GM12878 (cell line): ENCODE measurements at regions not wholly inside any gene's neighbourhood (a gene's known extent, or its start where the extent isn't known, plus 50 kb on each side); places are given as distances from the start of the nearest gene placed in this dataset.

Source experiments
- ATAC-seq: fragments of 200-7000 bp; cut with Tn5 transposase; 3 replicates; pipeline ENCODE4 v1.9.1; 2020; ENCODE audit warnings: mild to moderate bottlenecking, moderate library complexity
- BruUV-seq: library from RNA; stranded (reverse); fragments of 400-500 nt; replicated peaks from 2 replicates; lab custom pipeline; 2021; lab: Mats Ljungman, UMichigan
- CTCF ChIA-PET: fragments of 300-600 bp; sonication (Branson Sonifier 250); formaldehyde crosslinking; extraction: SDS; loops from one replicate; lab custom pipeline; 2021; ENCODE audit warnings: inconsistent platforms; lab: Yijun Ruan, JAX
- POLR2A ChIA-PET: fragments of 350-600 bp; formaldehyde crosslinking; extraction: SDS; loops from one replicate; lab custom pipeline; 2021; ENCODE audit warnings: inconsistent platforms; lab: Charles Lee
- RAD21 ChIA-PET: fragments of 300-600 bp; sonication (Branson Sonifier 250); formaldehyde crosslinking; loops from one replicate; lab custom pipeline; 2023; ENCODE audit warnings: antibody characterized with exemption; ENCODE audit not compliant: unreplicated experiment; lab: Charles Lee
- SMC1A ChIA-PET: fragments of 300-600 bp; sonication (Branson Sonifier 250); formaldehyde crosslinking; loops from one replicate; lab custom pipeline; 2023; ENCODE audit not compliant: unreplicated experiment, uncharacterized antibody; lab: Charles Lee
- DNase-seq: peaks from one replicate; pipeline ENCODE4 v3.0.0-alpha.2; 2011; ENCODE audit warnings: low read depth, low spot score
- FAIRE-seq: peaks from 3 replicates; lab custom pipeline; 2011; peaks lifted over from hg19 to GRCh38; lab: Jason Lieb, UNC
- H2AFZ ChIP-seq: 2 replicates; pipeline ENCODE4 v1.6.0; 2011; ENCODE audit warnings: low read depth, low read length, control low read depth; ENCODE audit not compliant: control insufficient read depth
- H3K27ac ChIP-seq: 2 replicates; pipeline ENCODE4 v1.5.1; 2011; ENCODE audit warnings: control low read depth; ENCODE audit not compliant: control insufficient read depth, insufficient read depth
- H3K27me3 ChIP-seq, 2 experiments: replicated peaks in 1 of 2; 2 replicates each; pipeline versions ENCODE4 v1.6.0 to v1.6.1; 2011; ENCODE audit warnings: low read length in 1 of 2; ENCODE audit not compliant: control insufficient read depth in 2 of 2, insufficient read depth in 2 of 2
- H3K36me3 ChIP-seq, 2 experiments: 2 replicates each; pipeline ENCODE4 v1.5.1; 2011; ENCODE audit warnings: low read length in 1 of 2; ENCODE audit not compliant: control insufficient read depth in 2 of 2, insufficient read depth in 2 of 2
- H3K4me1 ChIP-seq: 2 replicates; pipeline ENCODE4 v1.6.1; 2011; ENCODE audit warnings: mild to moderate bottlenecking, low read length, moderate library complexity, mixed read lengths; ENCODE audit not compliant: control insufficient read depth, insufficient read depth
- H3K4me2 ChIP-seq: 2 replicates; pipeline ENCODE4 v1.6.0; 2011; ENCODE audit warnings: control low read depth; ENCODE audit not compliant: control insufficient read depth, insufficient read depth
- H3K4me3 ChIP-seq: fragments of 200-600 bp; sonication (generic); 2 replicates; pipeline ENCODE4 v1.5.1; 2016
- H3K79me2 ChIP-seq: 2 replicates; pipeline ENCODE4 v1.6.0; 2011; ENCODE audit warnings: low read length; ENCODE audit not compliant: control insufficient read depth, insufficient read depth
- H3K9ac ChIP-seq: 2 replicates; pipeline ENCODE4 v1.8.0; 2011; ENCODE audit warnings: low read length, control low read depth, mixed read lengths; ENCODE audit not compliant: control insufficient read depth, insufficient read depth
- H3K9me3 ChIP-seq: replicated peaks from 3 replicates; pipeline ENCODE4 v1.5.1; 2011; ENCODE audit warnings: mild to moderate bottlenecking, low read length; ENCODE audit not compliant: control insufficient read depth, insufficient read depth
- H4K20me1 ChIP-seq: 2 replicates; pipeline ENCODE4 v1.6.0; 2011; ENCODE audit not compliant: control insufficient read depth, insufficient read depth
- CEBPB ChIP-seq, 2 experiments: fragments of 150-350 bp in 1 of 2; IDR thresholded peaks; 2 replicates each; pipeline ENCODE4 v1.6.1; 2012 to 2014; ENCODE audit warnings: low read depth in 2 of 2, low read length in 2 of 2, borderline replicate concordance in 1 of 2, inconsistent platforms in 1 of 2
- FOS ChIP-seq: IDR thresholded peaks from 3 replicates; pipeline ENCODE4 v1.6.1; 2011; ENCODE audit warnings: borderline replicate concordance; ENCODE audit not compliant: insufficient read length; ENCODE audit errors: extremely low read depth
- LARP7 ChIP-seq: fragments of 450-650 bp; IDR thresholded peaks from 2 replicates; pipeline ENCODE4 v1.6.1; 2017; ENCODE audit warnings: mild to moderate bottlenecking
- MEF2B ChIP-seq: fragments of 450-650 bp; IDR thresholded peaks from 2 replicates; pipeline ENCODE4 v1.6.1; 2018; ENCODE audit warnings: mild to moderate bottlenecking, moderate library complexity; ENCODE audit not compliant: partially characterized antibody, poor library complexity, severe bottlenecking
- MTA2 ChIP-seq: fragments of 450-650 bp; IDR thresholded peaks from 2 replicates; pipeline ENCODE4 v1.6.1; 2016; ENCODE audit warnings: low read depth, mild to moderate bottlenecking, moderate library complexity
- RAD51 ChIP-seq: fragments of 450-650 bp; IDR thresholded peaks from 2 replicates; pipeline ENCODE4 v1.6.1; 2016; ENCODE audit warnings: moderate library complexity, mild to moderate bottlenecking, inconsistent platforms
- RFX5 ChIP-seq: IDR thresholded peaks from 2 replicates; pipeline ENCODE4 v1.6.1; 2011; ENCODE audit warnings: low read depth, low read length, improper control_type of control experiment
- ZBTB11 ChIP-seq: fragments of 450-650 bp; formaldehyde crosslinking; IDR thresholded peaks from 2 replicates; pipeline ENCODE4 v1.5.0; 2022; ENCODE audit warnings: mild to moderate bottlenecking, missing genetic modification characterization
- ZZZ3 ChIP-seq: IDR thresholded peaks from 2 replicates; pipeline ENCODE4 v1.6.1; 2011; ENCODE audit warnings: low read depth; ENCODE audit not compliant: control insufficient read depth, insufficient read length
- WGBS: methylation state at CpG from one replicate; pipeline ENCODE4 v1.1.6; 2016; ENCODE audit warnings: low lambda C conversion rate; ENCODE audit not compliant: insufficient replicate concordance, insufficient coverage; ENCODE audit errors: missing lambda C conversion rate; 5-methylcytosine and 5-hydroxymethylcytosine counted together
- in situ Hi-C: fragments of 300-500 bp; cut with MboI; formaldehyde crosslinking; loops from 9 replicates; pipeline ENCODE4 v1.14.3; 2018; ENCODE audit warnings: mixed read lengths
- intact Hi-C: fragments of 100-400 bp; cut with micrococcal nuclease; formaldehyde crosslinking; loops from one replicate; pipeline ENCODE4 v1.14.2; 2022; ENCODE audit not compliant: unreplicated experiment
- TF ChIP-seq, protein P1 (sequence below): IDR thresholded peaks from 2 replicates; pipeline ENCODE4 v1.6.1; 2011; ENCODE audit warnings: low read depth, low read length, improper control_type of control experiment, borderline replicate concordance
- TF ChIP-seq, protein P2 (sequence below): IDR thresholded peaks from 2 replicates; pipeline ENCODE4 v1.6.1; 2012; ENCODE audit warnings: low read length, inconsistent platforms
- TF ChIP-seq, protein P3 (sequence below): fragments of 450-650 bp; IDR thresholded peaks from 2 replicates; pipeline ENCODE4 v1.6.1; 2014; ENCODE audit warnings: mild to moderate bottlenecking

DNA sequence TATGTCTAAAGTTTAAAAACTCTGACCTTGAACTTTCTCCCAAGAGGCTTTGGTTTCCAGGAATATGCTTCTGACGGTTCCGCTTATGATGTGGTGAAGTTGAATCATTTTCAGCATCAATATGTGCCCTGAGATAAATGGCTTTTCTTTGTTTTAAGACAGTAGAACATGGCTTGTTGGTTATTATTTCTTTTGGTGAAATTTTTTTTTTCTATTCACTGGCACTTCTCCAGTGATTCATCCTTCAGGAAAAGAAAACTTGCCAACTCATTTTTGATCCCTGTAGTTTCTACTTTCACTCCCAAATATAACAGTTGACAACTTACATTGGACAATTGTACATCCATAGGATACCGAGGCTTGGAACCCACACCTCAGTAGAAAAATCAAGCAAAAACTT is 1301.2 kb upstream of the FLRT2 start:
- H3K9me3 ChIP-seq = no peaks in the 10 kb centered on the region
- TF ChIP-seq CEBPB (IDR thresholded peaks at IDR 0.05; ENCODE audit: borderline replicate concordance in 1 of 2, low read depth in 2 of 2, low read length in 2 of 2) = no peak
- ChIA-PET POLR2A (no interaction called here), RAD21 (no interaction called here), CTCF (no interaction called here), SMC1A (no interaction called here)
- H3K36me3 ChIP-seq = no peaks in the 10 kb centered on the region
- in situ Hi-C loops = no loop called here
- DNase-seq (no peak), FAIRE-seq (no peak), ATAC-seq (no peak)
- WGBS = 50% methylated on average over 3 of the region's 3 CpGs
- intact Hi-C loops = no loop called here
- H3K79me2 ChIP-seq = no peaks in the 10 kb centered on the region
- H3K4me1 ChIP-seq = no peaks in the 10 kb centered on the region
- H3K27ac ChIP-seq = no peak overlapping the region
- no peaks in the 10 kb centered on the region for H3K27me3 ChIP-seq
- H2AFZ ChIP-seq = no peak overlapping the region
- H3K4me3 ChIP-seq = no peak overlapping the region
- no peaks in the 10 kb centered on the region for H4K20me1 ChIP-seq
- no peak overlapping the region for H3K4me2 ChIP-seq
- no TSS peak for BruUV-seq
- no peak overlapping the region for H3K9ac ChIP-seq

DNA sequence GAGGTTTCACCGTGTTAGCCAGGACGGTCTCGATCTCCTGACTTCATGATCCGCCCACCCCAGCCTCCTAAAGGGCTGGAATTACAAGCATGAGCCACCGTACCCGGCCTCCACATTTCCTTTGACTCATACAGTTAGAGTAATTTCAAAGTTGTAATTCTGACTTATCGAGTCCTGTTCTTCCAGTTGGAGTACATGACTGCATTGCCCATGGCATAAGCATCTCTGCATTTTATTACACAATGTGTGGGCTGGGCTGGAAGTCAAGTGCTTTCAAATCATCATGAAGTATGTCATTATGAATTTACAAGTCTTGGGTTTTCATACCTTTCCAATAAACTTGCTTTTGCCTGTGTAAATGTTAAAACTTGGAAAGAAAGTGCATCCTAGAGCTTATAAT is 1295.7 kb upstream of the FLRT2 start:
- Histone ChIP-seq H3K36me3 (no peaks in the 10 kb centered on the region), H2AFZ (no peak overlapping the region), H3K79me2 (no peaks in the 10 kb centered on the region), H3K9ac (no peak overlapping the region), H3K4me2 (no peak overlapping the region), H4K20me1 (no peaks in the 10 kb centered on the region), H3K9me3 (no peaks in the 10 kb centered on the region), H3K27me3 (no peaks in the 10 kb centered on the region), H3K4me1 (no peaks in the 10 kb centered on the region), H3K27ac (no peak overlapping the region), H3K4me3 (no peak overlapping the region)
- BruUV-seq = no TSS peak
- ChIA-PET SMC1A (no interaction called here), CTCF (no interaction called here), POLR2A (no interaction called here), RAD21 (no interaction called here)
- no peak for DNase-seq
- FAIRE-seq = no peak
- no peak for ATAC-seq
- in situ Hi-C loops = no loop called here
- 2% methylated on average over 7 of the region's 7 CpGs for WGBS
- intact Hi-C loops = no loop called here
- no peak for TF ChIP-seq RAD51
- TF ChIP-seq, protein P1, sequence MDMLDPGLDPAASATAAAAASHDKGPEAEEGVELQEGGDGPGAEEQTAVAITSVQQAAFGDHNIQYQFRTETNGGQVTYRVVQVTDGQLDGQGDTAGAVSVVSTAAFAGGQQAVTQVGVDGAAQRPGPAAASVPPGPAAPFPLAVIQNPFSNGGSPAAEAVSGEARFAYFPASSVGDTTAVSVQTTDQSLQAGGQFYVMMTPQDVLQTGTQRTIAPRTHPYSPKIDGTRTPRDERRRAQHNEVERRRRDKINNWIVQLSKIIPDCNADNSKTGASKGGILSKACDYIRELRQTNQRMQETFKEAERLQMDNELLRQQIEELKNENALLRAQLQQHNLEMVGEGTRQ = no peak
- TF ChIP-seq MEF2B = no peak
- no peak for TF ChIP-seq FOS
- TF ChIP-seq ZZZ3 = no peak
- TF ChIP-seq, protein P2, sequence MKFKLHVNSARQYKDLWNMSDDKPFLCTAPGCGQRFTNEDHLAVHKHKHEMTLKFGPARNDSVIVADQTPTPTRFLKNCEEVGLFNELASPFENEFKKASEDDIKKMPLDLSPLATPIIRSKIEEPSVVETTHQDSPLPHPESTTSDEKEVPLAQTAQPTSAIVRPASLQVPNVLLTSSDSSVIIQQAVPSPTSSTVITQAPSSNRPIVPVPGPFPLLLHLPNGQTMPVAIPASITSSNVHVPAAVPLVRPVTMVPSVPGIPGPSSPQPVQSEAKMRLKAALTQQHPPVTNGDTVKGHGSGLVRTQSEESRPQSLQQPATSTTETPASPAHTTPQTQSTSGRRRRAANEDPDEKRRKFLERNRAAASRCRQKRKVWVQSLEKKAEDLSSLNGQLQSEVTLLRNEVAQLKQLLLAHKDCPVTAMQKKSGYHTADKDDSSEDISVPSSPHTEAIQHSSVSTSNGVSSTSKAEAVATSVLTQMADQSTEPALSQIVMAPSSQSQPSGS = no peak
- TF ChIP-seq MTA2 = no peak
- TF ChIP-seq, protein P3, sequence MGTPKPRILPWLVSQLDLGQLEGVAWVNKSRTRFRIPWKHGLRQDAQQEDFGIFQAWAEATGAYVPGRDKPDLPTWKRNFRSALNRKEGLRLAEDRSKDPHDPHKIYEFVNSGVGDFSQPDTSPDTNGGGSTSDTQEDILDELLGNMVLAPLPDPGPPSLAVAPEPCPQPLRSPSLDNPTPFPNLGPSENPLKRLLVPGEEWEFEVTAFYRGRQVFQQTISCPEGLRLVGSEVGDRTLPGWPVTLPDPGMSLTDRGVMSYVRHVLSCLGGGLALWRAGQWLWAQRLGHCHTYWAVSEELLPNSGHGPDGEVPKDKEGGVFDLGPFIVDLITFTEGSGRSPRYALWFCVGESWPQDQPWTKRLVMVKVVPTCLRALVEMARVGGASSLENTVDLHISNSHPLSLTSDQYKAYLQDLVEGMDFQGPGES = no peak
- TF ChIP-seq LARP7 = no peak
- TF ChIP-seq ZBTB11 (CRISPR knock-in tag) = no peak
- TF ChIP-seq RFX5 = no peak
